ENCODE measurements at regions not wholly inside any gene's neighbourhood (a gene's known extent, or its start where the extent isn't known, plus 50 kb on each side); places are given as distances from the start of the nearest gene placed in this dataset.

DNA sequence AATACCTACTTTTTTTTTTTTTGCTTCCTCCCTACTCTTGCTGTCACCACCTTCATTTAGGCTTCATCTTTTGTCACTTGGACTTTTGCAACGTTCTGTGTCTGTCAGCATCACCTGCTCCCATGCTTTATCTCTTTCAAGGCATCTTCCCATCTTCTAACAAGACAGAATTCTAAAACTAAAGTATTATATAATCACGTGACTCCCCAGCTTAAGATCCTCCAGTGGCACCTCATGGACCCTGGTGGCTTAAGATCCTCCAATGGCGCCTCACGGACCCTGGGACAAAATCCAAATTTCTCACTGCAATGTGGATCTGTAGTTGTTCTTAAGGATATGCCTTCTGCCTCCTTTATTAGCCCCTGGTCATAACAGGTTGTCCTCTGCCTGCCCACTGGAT, 248.2 kb upstream of the SORL1-AS1 start:
- H3K36me3 ChIP-seq (ENCODE audit: control insufficient read depth in 4 of 4, insufficient read depth in 4 of 4, low read length in 4 of 4): no peaks in the 10 kb centered on the region
- H3K4me1 ChIP-seq (ENCODE audit: control insufficient read depth in 5 of 5, insufficient read depth in 5 of 5, low read length in 5 of 5): peaks cover 0 to 3% (median 0%) of the 10 kb centered on the region in 5 donors
- peaks cover 0 to 2% (median 0%) of the 10 kb centered on the region in 4 donors for H3K9me3 ChIP-seq (ENCODE audit: control insufficient read depth in 4 of 4, insufficient read depth in 3 of 4, low read length in 3 of 4)
- 67 to 74% methylated on average over 4 of the region's 4 CpGs for WGBS, 2 donors
- ATAC-seq (ENCODE audit: insufficient read depth, low FRiP score) (no peak), DNase-seq (peak in 2 of 3 donors; percentile 34 to 43)
- H3K27me3 ChIP-seq (ENCODE audit: control insufficient read depth in 3 of 3, insufficient read depth in 3 of 3, low read length in 2 of 3): peaks cover 0 to 4% (median 0%) of the 10 kb centered on the region in 3 donors
- no peak overlapping the region for H3K9ac ChIP-seq (ENCODE audit: insufficient read depth in 1 of 2, low read length in 2 of 2)
- no peak overlapping the region for H3K4me3 ChIP-seq
- TF ChIP-seq, protein P1, sequence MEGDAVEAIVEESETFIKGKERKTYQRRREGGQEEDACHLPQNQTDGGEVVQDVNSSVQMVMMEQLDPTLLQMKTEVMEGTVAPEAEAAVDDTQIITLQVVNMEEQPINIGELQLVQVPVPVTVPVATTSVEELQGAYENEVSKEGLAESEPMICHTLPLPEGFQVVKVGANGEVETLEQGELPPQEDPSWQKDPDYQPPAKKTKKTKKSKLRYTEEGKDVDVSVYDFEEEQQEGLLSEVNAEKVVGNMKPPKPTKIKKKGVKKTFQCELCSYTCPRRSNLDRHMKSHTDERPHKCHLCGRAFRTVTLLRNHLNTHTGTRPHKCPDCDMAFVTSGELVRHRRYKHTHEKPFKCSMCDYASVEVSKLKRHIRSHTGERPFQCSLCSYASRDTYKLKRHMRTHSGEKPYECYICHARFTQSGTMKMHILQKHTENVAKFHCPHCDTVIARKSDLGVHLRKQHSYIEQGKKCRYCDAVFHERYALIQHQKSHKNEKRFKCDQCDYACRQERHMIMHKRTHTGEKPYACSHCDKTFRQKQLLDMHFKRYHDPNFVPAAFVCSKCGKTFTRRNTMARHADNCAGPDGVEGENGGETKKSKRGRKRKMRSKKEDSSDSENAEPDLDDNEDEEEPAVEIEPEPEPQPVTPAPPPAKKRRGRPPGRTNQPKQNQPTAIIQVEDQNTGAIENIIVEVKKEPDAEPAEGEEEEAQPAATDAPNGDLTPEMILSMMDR (IDR thresholded peaks at IDR 0.05; ENCODE audit: control extremely low read depth, extremely low read depth): no peak
- H3K27ac ChIP-seq (ENCODE audit: low read depth in 1 of 2, low read length in 1 of 2): no peak overlapping the region

DNA sequence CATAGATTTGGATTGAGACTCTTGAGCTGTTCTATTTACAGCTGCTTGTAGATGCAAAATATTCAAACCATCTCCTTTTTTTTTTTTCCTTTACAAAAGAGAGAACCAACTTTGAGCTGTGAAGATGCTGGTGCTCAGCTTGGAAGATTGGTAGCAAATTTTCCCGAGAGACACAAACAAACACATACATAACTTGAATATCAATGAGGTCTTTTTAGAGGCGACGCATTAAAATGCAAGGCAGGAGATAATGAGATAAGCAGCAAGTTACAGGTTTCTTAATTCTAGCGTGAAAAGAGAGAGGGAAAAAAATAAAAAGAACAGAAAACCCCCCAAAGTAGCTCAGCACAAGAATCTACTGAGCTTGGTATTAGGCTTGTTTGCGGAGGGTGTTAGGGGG, 247.0 kb upstream of the SORL1-AS1 start:
- Histone ChIP-seq H3K9ac (ENCODE audit: insufficient read depth in 1 of 2, low read length in 2 of 2) (no peak overlapping the region), H3K4me3 (no peak overlapping the region), H3K9me3 (ENCODE audit: control insufficient read depth in 4 of 4, insufficient read depth in 3 of 4, low read length in 3 of 4) (no peaks in the 10 kb centered on the region), H3K27ac (ENCODE audit: low read depth in 1 of 2, low read length in 1 of 2) (no peak overlapping the region), H3K36me3 (ENCODE audit: control insufficient read depth in 4 of 4, insufficient read depth in 4 of 4, low read length in 4 of 4) (no peaks in the 10 kb centered on the region), H3K4me1 (ENCODE audit: control insufficient read depth in 5 of 5, insufficient read depth in 5 of 5, low read length in 5 of 5) (peaks cover 0 to 3% (median 0%) of the 10 kb centered on the region in 5 donors), H3K27me3 (ENCODE audit: control insufficient read depth in 3 of 3, insufficient read depth in 3 of 3, low read length in 2 of 3) (peaks cover 0 to 4% (median 0%) of the 10 kb centered on the region in 3 donors)
- TF ChIP-seq, protein P1 (IDR thresholded peaks at IDR 0.05; ENCODE audit: control extremely low read depth, extremely low read depth): no peak
- no peak for DNase-seq
- WGBS, 2 donors: 43 to 57% methylated on average over 5 of the region's 5 CpGs
- ATAC-seq (ENCODE audit: insufficient read depth, low FRiP score): no peak

DNA sequence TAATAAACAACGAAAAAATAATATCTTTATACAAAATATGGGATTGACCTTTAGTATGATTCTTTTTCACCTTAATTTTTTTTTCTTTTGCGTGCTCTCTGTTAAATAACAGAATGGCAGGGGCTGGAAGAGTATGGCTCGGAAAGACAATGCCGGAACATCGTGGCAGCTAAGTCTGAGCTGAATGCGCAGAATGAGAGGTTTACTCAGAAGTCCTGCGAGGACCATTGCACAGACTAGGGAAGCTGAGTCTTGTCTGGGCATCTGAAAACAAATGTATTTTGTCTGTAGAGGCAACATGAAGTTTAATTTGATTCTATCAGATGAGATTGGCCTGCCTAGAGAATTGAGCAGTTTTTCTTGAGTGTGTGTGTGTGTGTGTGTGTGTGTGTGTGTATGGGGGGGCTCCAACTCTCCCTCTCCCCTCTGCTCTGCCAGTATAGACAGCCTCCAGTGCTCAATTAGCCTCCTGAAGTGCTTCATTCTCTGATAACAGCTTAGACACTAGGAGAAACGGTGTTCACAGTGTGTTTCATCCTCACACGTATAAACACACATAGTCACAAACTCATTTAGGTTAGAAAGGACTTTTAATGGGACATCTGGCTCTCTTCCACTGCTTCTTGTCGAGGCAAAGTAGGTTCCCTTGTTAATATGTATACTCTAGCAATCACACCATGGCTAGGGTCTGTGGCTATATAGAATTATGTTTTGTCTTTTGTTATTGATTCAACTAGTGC, 244.3 kb upstream of the SORL1-AS1 start:
- H3K36me3 ChIP-seq (ENCODE audit: control insufficient read depth in 4 of 4, insufficient read depth in 4 of 4, low read length in 4 of 4): no peaks in the 10 kb centered on the region
- ATAC-seq (ENCODE audit: insufficient read depth, low FRiP score) (no peak), DNase-seq (no peak)
- H3K4me1 ChIP-seq (ENCODE audit: control insufficient read depth in 5 of 5, insufficient read depth in 5 of 5, low read length in 5 of 5): peaks cover 0 to 3% (median 0%) of the 10 kb centered on the region in 5 donors
- no peak overlapping the region for H3K9ac ChIP-seq (ENCODE audit: insufficient read depth in 1 of 2, low read length in 2 of 2)
- no peaks in the 10 kb centered on the region for H3K27me3 ChIP-seq (ENCODE audit: control insufficient read depth in 3 of 3, insufficient read depth in 3 of 3, low read length in 2 of 3)
- no peaks in the 10 kb centered on the region for H3K9me3 ChIP-seq (ENCODE audit: control insufficient read depth in 4 of 4, insufficient read depth in 3 of 4, low read length in 3 of 4)
- peak overlapping the region in 1 of 2 donors; percentile 52 for H3K27ac ChIP-seq (ENCODE audit: low read depth in 1 of 2, low read length in 1 of 2)
- H3K4me3 ChIP-seq: no peak overlapping the region
- WGBS, 2 donors: 80 to 81% methylated on average over 10 of the region's 10 CpGs
- TF ChIP-seq, protein P1 (IDR thresholded peaks at IDR 0.05; ENCODE audit: control extremely low read depth, extremely low read depth): no peak
